HEK293 (cell line): ENCODE measurements at regions not wholly inside any gene's neighbourhood (a gene's known extent, or its start where the extent isn't known, plus 50 kb on each side); places are given as distances from the start of the nearest gene placed in this dataset.

Experiments used
- CTCF ChIA-PET: fragments of 350-600 bp; formaldehyde crosslinking; extraction: SDS; loops from one replicate; lab custom pipeline; 2021; ENCODE audit warnings: antibody characterized with exemption; lab: Yijun Ruan, JAX
- POLR2A ChIA-PET: fragments of 300-600 bp; formaldehyde crosslinking; extraction: SDS; loops from one replicate; lab custom pipeline; 2020; ENCODE audit warnings: antibody characterized with exemption, inconsistent platforms; lab: Yijun Ruan, JAX
- H3K27ac ChIP-seq: fragments of 200-500 bp; sonication (Bioruptor generic); 2 replicates; pipeline ENCODE4 v1.5.1; 2014; ENCODE audit warnings: low read depth, low read length, control low read depth, inconsistent platforms; ENCODE audit errors: extremely low read depth
- H3K36me3 ChIP-seq, 2 experiments: fragments of 200-500 bp in 1 of 2; sonication (Bioruptor generic) in 1 of 2; 1 replicate in 1 of 2; 2 replicates in 1 of 2; pipeline ENCODE4 v1.5.1; 2014 to 2017; ENCODE audit warnings: inconsistent platforms in 2 of 2, low read length in 2 of 2; ENCODE audit not compliant: control insufficient read depth in 2 of 2, insufficient read depth in 1 of 2
- H3K4me1 ChIP-seq: fragments of 200-500 bp; sonication (Bioruptor generic); 2 replicates; pipeline ENCODE4 v1.5.1; 2014; ENCODE audit warnings: mild to moderate bottlenecking, low read length, inconsistent platforms; ENCODE audit not compliant: control insufficient read depth, insufficient read depth
- H3K4me3 ChIP-seq: 2 replicates; pipeline ENCODE4 v1.5.1; 2011; ENCODE audit warnings: low read depth, mild to moderate bottlenecking, control low read depth, low read length, moderate library complexity
- H3K9me3 ChIP-seq: fragments of 200-500 bp; sonication (Bioruptor generic); 2 replicates; pipeline ENCODE4 v1.5.1; 2014; ENCODE audit warnings: low read depth, low read length, inconsistent platforms; ENCODE audit not compliant: control insufficient read depth, insufficient read depth
- GLIS1 ChIP-seq: fragments of 450-650 bp; formaldehyde crosslinking; IDR thresholded peaks from 2 replicates; pipeline ENCODE4 v1.5.1; 2016; ENCODE audit warnings: missing biosample characterization, missing genetic modification characterization
- KLF10 ChIP-seq: fragments of 450-650 bp; IDR thresholded peaks from 2 replicates; pipeline ENCODE4 v1.5.1; 2018; ENCODE audit warnings: missing biosample characterization, mild to moderate bottlenecking, missing genetic modification characterization
- KLF7 ChIP-seq: fragments of 450-650 bp; formaldehyde crosslinking; IDR thresholded peaks from 2 replicates; pipeline ENCODE4 v1.5.1; 2016; ENCODE audit warnings: missing biosample characterization, missing genetic modification characterization, borderline replicate concordance
- SALL2 ChIP-seq: fragments of 450-650 bp; formaldehyde crosslinking; IDR thresholded peaks from 2 replicates; pipeline ENCODE4 v1.5.0; 2017; ENCODE audit warnings: missing biosample characterization, mild to moderate bottlenecking, missing genetic modification characterization, borderline replicate concordance
- TCF7L2 ChIP-seq: IDR thresholded peaks from 2 replicates; pipeline ENCODE4 v1.6.1; 2011; ENCODE audit warnings: low read depth, mild to moderate bottlenecking, inconsistent platforms, low read length, moderate library complexity, borderline replicate concordance
- TRIM28 ChIP-seq: IDR thresholded peaks from 2 replicates; pipeline ENCODE4 v1.6.1; 2011; ENCODE audit warnings: low read length, control low read depth, borderline replicate concordance
- ZIC2 ChIP-seq: fragments of 450-650 bp; formaldehyde crosslinking; IDR thresholded peaks from 2 replicates; pipeline ENCODE4 v1.5.1; 2016; ENCODE audit warnings: missing biosample characterization, missing genetic modification characterization
- ZNF112 ChIP-seq: fragments of 450-650 bp; formaldehyde crosslinking; IDR thresholded peaks from 2 replicates; pipeline ENCODE4 v1.5.0; 2017; ENCODE audit warnings: missing biosample characterization, missing genetic modification characterization
- ZNF121 ChIP-seq: fragments of 450-650 bp; formaldehyde crosslinking; IDR thresholded peaks from 2 replicates; pipeline ENCODE4 v1.5.1; 2016; ENCODE audit warnings: missing biosample characterization, missing genetic modification characterization
- ZNF146 ChIP-seq: fragments of 450-650 bp; formaldehyde crosslinking; IDR thresholded peaks from 2 replicates; pipeline ENCODE4 v1.5.1; 2016; ENCODE audit warnings: missing biosample characterization, missing genetic modification characterization
- ZNF2 ChIP-seq: fragments of 450-650 bp; formaldehyde crosslinking; IDR thresholded peaks from 2 replicates; pipeline ENCODE4 v1.5.1; 2016; ENCODE audit warnings: missing biosample characterization, missing genetic modification characterization
- ZNF211 ChIP-seq: fragments of 450-650 bp; formaldehyde crosslinking; IDR thresholded peaks from 2 replicates; pipeline ENCODE4 v1.5.1; 2016; ENCODE audit warnings: low read depth, missing biosample characterization, missing genetic modification characterization
- ZNF24 ChIP-seq: fragments of 450-650 bp; formaldehyde crosslinking; IDR thresholded peaks from 2 replicates; pipeline ENCODE4 v1.5.1; 2016; ENCODE audit warnings: missing biosample characterization, missing genetic modification characterization
- ZNF311 ChIP-seq: fragments of 450-650 bp; formaldehyde crosslinking; IDR thresholded peaks from 2 replicates; pipeline ENCODE4 v1.5.1; 2017; ENCODE audit warnings: missing biosample characterization, missing genetic modification characterization, borderline replicate concordance
- ZNF350 ChIP-seq: fragments of 450-650 bp; formaldehyde crosslinking; IDR thresholded peaks from 2 replicates; pipeline ENCODE4 v1.5.0; 2017; ENCODE audit warnings: missing biosample characterization, mild to moderate bottlenecking, missing genetic modification characterization
- ZNF354C ChIP-seq: fragments of 450-650 bp; formaldehyde crosslinking; IDR thresholded peaks from 2 replicates; pipeline ENCODE4 v1.5.1; 2016; ENCODE audit warnings: missing biosample characterization, missing genetic modification characterization, low read depth, borderline replicate concordance
- ZNF404 ChIP-seq: fragments of 450-650 bp; formaldehyde crosslinking; IDR thresholded peaks from 2 replicates; pipeline ENCODE4 v1.5.1; 2017; ENCODE audit warnings: missing biosample characterization, missing genetic modification characterization
- ZSCAN30 ChIP-seq: fragments of 450-650 bp; IDR thresholded peaks from 2 replicates; pipeline ENCODE4 v1.5.1; 2018; ENCODE audit warnings: missing biosample characterization, mild to moderate bottlenecking, missing genetic modification characterization, moderate library complexity
- ZXDB ChIP-seq: fragments of 450-650 bp; formaldehyde crosslinking; IDR thresholded peaks from 2 replicates; pipeline ENCODE4 v1.5.1; 2016; ENCODE audit warnings: missing biosample characterization, missing genetic modification characterization
- TF ChIP-seq, protein P1 (sequence below): fragments of 450-650 bp; formaldehyde crosslinking; IDR thresholded peaks from 2 replicates; pipeline ENCODE4 v1.5.1; 2016; ENCODE audit warnings: missing biosample characterization, missing genetic modification characterization, borderline replicate concordance
- TF ChIP-seq, protein P2 (sequence below): fragments of 450-650 bp; formaldehyde crosslinking; IDR thresholded peaks from 2 replicates; pipeline ENCODE4 v1.5.1; 2016; ENCODE audit warnings: missing biosample characterization, missing genetic modification characterization
- TF ChIP-seq, protein P3 (sequence below): IDR thresholded peaks from 2 replicates; pipeline ENCODE4 v1.6.1; 2011; ENCODE audit warnings: mild to moderate bottlenecking, low read depth, low read length, borderline replicate concordance

DNA sequence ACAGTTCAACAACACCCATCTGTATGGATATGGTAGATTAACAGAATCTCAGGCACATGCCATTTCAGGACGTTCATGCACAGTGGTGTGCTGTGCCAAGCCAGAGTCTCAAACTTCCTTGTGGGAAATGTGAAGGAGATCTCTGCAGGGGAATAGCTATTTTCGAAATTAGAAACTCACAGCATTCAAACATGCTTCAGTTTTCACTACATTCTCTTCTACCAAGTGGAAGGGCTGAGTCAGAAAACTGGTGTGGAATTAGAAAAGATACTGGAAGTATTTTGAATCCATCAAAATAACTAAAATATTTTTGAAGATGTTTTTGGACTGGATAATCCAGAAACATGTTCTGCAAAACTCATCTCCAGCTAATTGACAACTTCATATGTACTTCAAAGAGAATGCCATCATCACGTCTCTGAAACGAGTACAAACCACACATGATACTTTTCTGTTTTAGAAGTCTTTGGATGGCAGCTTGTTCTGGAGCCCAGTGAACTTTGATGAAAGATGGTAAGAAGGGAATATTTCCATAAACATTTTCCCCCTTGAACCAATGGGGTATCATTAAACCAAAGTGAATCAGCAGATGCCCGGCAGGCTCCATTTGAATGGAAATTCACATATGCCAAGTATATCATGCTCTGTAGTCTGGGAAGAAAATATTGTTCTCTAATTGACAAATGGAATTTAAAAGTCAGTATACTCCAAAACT is 616.3 kb upstream of the IGFBP3 start (continued):
- TF ChIP-seq TRIM28 (no peak), ZNF211 (tag by site-specific recombination) (no peak), ZNF404 (no peak)

DNA sequence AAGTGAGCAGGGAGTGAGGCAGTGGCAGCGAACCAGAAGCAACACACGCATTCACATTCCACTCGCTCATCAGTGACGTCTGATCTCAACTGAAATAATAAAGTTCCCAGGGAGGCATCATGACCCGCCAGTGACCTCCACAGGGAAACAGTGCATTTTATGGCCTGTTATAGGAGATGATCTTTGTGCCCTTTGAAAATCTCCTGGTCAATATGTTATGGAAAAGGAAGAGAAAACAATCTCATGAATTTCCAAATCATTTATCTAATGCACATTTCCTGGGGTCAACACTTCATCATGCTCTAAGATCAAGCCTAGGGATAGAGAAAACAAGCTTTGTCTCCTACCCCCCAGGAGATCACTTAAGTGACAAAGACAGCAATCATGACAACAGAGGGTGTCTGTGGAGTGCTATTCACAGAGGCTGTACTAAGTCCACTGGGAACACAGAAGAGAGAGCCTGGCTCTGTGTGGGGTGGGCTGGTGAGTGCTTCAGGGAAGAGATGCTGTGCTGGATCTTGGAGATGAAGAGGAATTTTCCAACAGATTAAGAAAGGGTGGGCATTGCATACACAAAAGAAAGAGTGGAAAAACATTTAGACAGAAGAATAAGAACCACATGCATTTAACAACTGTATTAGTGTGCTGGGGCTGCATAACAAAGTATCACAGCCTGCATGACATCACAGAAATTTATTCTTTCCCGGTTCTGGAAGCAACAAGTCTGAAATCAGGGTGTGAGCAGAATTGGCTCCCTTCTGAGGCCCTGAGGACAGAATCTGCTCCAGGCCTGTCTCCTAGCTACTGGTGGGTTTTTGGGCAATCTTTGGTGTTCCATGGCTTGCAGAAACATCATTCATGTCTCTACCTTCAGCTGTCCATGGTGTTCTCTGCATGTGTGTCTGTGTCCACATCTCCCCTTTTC is 613.9 kb upstream of the IGFBP3 start:
- TF ChIP-seq GLIS1 (tag by site-specific recombination) (peak; percentile 75), KLF10 (tag by site-specific recombination) (no peak), TCF7L2 (peak; percentile 50; the same call in 1 of the 2 replicates), ZNF24 (tag by site-specific recombination) (no peak), TRIM28 (peak; percentile 64; the same call in 1 of the 2 replicates), ZIC2 (tag by site-specific recombination) (0 out of 2 replicates have a peak, but pooled peaks have one; percentile 12)
- TF ChIP-seq, protein P1, sequence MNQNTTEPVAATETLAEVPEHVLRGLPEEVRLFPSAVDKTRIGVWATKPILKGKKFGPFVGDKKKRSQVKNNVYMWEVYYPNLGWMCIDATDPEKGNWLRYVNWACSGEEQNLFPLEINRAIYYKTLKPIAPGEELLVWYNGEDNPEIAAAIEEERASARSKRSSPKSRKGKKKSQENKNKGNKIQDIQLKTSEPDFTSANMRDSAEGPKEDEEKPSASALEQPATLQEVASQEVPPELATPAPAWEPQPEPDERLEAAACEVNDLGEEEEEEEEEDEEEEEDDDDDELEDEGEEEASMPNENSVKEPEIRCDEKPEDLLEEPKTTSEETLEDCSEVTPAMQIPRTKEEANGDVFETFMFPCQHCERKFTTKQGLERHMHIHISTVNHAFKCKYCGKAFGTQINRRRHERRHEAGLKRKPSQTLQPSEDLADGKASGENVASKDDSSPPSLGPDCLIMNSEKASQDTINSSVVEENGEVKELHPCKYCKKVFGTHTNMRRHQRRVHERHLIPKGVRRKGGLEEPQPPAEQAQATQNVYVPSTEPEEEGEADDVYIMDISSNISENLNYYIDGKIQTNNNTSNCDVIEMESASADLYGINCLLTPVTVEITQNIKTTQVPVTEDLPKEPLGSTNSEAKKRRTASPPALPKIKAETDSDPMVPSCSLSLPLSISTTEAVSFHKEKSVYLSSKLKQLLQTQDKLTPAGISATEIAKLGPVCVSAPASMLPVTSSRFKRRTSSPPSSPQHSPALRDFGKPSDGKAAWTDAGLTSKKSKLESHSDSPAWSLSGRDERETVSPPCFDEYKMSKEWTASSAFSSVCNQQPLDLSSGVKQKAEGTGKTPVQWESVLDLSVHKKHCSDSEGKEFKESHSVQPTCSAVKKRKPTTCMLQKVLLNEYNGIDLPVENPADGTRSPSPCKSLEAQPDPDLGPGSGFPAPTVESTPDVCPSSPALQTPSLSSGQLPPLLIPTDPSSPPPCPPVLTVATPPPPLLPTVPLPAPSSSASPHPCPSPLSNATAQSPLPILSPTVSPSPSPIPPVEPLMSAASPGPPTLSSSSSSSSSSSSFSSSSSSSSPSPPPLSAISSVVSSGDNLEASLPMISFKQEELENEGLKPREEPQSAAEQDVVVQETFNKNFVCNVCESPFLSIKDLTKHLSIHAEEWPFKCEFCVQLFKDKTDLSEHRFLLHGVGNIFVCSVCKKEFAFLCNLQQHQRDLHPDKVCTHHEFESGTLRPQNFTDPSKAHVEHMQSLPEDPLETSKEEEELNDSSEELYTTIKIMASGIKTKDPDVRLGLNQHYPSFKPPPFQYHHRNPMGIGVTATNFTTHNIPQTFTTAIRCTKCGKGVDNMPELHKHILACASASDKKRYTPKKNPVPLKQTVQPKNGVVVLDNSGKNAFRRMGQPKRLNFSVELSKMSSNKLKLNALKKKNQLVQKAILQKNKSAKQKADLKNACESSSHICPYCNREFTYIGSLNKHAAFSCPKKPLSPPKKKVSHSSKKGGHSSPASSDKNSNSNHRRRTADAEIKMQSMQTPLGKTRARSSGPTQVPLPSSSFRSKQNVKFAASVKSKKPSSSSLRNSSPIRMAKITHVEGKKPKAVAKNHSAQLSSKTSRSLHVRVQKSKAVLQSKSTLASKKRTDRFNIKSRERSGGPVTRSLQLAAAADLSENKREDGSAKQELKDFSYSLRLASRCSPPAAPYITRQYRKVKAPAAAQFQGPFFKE (tag by site-specific recombination): no peak
- H3K4me3 ChIP-seq: no peak overlapping the region

DNA sequence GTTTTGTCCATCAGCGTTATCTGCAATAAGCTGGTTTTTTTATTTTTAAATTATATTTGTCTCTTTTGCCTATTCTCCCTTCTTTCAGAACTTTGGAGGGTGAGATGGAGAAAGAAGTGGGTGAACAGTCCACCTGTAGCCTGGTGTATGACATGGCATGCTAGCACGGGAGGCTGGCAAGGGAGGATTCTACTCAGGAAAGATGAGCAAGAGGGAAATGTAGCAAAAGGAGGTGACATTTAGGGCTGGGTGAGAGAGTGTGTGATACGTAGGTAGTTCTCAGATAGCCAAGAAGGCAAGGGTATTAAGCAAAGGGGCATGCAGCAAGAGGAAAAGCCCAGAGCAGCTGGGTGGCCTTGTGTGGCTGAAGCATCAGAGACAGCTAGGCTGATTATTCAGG is 612.9 kb upstream of the IGFBP3 start:
- H3K27ac ChIP-seq: no peak overlapping the region
- POLR2A ChIA-PET: interaction anchor here (0.6 kb wide), 1 partner anchor 25 kb away, joined by 3 read pairs; no protein-coding TSS in a partner anchor

More for the DNA sequence above, 613.9 kb upstream of the IGFBP3 start:
- Histone ChIP-seq H3K9me3 (no peaks in the 10 kb centered on the region), H3K27ac (no peak overlapping the region), H3K4me1 (no peaks in the 10 kb centered on the region), H3K36me3 (no peaks in the 10 kb centered on the region)
- ChIA-PET CTCF (interaction anchor here (0.6 kb wide), 2 partner anchors 124 to 430 kb away, joined by 3 read pairs; no protein-coding TSS in a partner anchor), POLR2A (no interaction called here)

More for the DNA sequence above, 612.9 kb upstream of the IGFBP3 start:
- H3K36me3 ChIP-seq: no peaks in the 10 kb centered on the region
- H3K9me3 ChIP-seq: no peaks in the 10 kb centered on the region
- H3K4me1 ChIP-seq: no peaks in the 10 kb centered on the region
- CTCF ChIA-PET: interaction anchor here (0.8 kb wide), 1 partner anchor 17 kb away, joined by 3 read pairs; no protein-coding TSS in a partner anchor
- no peak overlapping the region for H3K4me3 ChIP-seq
- TF ChIP-seq ZNF354C (no peak), ZXDB (tag by site-specific recombination) (no peak), SALL2 (tag by site-specific recombination) (no peak), ZNF2 (tag by site-specific recombination) (no peak), TRIM28 (no peak), ZSCAN30 (tag by site-specific recombination) (no peak), KLF7 (tag by site-specific recombination) (no peak), ZNF350 (tag by site-specific recombination) (no peak), ZNF311 (tag by site-specific recombination) (no peak), ZNF121 (tag by site-specific recombination) (no peak), ZNF112 (tag by site-specific recombination) (no peak), ZNF146 (tag by site-specific recombination) (no peak)
- TF ChIP-seq, protein P2, sequence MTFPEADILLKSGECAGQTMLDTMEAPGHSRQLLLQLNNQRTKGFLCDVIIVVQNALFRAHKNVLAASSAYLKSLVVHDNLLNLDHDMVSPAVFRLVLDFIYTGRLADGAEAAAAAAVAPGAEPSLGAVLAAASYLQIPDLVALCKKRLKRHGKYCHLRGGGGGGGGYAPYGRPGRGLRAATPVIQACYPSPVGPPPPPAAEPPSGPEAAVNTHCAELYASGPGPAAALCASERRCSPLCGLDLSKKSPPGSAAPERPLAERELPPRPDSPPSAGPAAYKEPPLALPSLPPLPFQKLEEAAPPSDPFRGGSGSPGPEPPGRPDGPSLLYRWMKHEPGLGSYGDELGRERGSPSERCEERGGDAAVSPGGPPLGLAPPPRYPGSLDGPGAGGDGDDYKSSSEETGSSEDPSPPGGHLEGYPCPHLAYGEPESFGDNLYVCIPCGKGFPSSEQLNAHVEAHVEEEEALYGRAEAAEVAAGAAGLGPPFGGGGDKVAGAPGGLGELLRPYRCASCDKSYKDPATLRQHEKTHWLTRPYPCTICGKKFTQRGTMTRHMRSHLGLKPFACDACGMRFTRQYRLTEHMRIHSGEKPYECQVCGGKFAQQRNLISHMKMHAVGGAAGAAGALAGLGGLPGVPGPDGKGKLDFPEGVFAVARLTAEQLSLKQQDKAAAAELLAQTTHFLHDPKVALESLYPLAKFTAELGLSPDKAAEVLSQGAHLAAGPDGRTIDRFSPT: no peak
- TF ChIP-seq, protein P3, sequence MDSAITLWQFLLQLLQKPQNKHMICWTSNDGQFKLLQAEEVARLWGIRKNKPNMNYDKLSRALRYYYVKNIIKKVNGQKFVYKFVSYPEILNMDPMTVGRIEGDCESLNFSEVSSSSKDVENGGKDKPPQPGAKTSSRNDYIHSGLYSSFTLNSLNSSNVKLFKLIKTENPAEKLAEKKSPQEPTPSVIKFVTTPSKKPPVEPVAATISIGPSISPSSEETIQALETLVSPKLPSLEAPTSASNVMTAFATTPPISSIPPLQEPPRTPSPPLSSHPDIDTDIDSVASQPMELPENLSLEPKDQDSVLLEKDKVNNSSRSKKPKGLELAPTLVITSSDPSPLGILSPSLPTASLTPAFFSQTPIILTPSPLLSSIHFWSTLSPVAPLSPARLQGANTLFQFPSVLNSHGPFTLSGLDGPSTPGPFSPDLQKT: no peak
